H1 (cell line): ENCODE measurements at regions not wholly inside any gene's neighbourhood (a gene's known extent, or its start where the extent isn't known, plus 50 kb on each side); places are given as distances from the start of the nearest gene placed in this dataset.

Experiments used
- CTCF ChIA-PET: fragments of 300-600 bp; sonication (Branson Sonifier 250); formaldehyde crosslinking; loops from one replicate; lab custom pipeline; 2021; ENCODE audit not compliant: partially characterized antibody; lab: Charles Lee
- POLR2A ChIA-PET: fragments of 300-600 bp; sonication (Branson Sonifier 250); formaldehyde crosslinking; loops from one replicate; lab custom pipeline; 2021; ENCODE audit warnings: inconsistent platforms; ENCODE audit not compliant: partially characterized antibody; lab: Charles Lee
- DNase-seq, 2 experiments: peaks; one replicate each; pipeline versions ENCODE4 v3.0.0 to v3.0.0-alpha.2; 2010 to 2022; ENCODE audit warnings: low spot score in 2 of 2, low read depth in 1 of 2, mixed read lengths in 1 of 2
- FAIRE-seq: peaks from 2 replicates; lab custom pipeline; 2011; peaks lifted over from hg19 to GRCh38; lab: Jason Lieb, UNC
- H2AFZ ChIP-seq: 2 replicates; pipeline ENCODE4 v1.8.1; 2012; ENCODE audit warnings: low read length, inconsistent platforms
- H2AK5ac ChIP-seq: 2 replicates; pipeline ENCODE4 v1.6.1; 2013; ENCODE audit warnings: low read depth, low read length
- H2BK120ac ChIP-seq: replicated peaks from 2 replicates; pipeline ENCODE3; 2013; ENCODE audit warnings: low read depth, low read length, inconsistent platforms
- H2BK12ac ChIP-seq: 2 replicates; pipeline ENCODE4 v1.6.1; 2013; ENCODE audit warnings: low read depth, low read length
- H2BK15ac ChIP-seq: 2 replicates; pipeline ENCODE4 v1.6.1; 2013; ENCODE audit warnings: low read length
- H2BK20ac ChIP-seq: 2 replicates; pipeline ENCODE4 v1.6.1; 2013; ENCODE audit warnings: low read length
- H2BK5ac ChIP-seq: 2 replicates; pipeline ENCODE4 v1.6.1; 2013; ENCODE audit warnings: low read depth, low read length
- H3K14ac ChIP-seq: 2 replicates; pipeline ENCODE4 v1.6.1; 2013; ENCODE audit warnings: inconsistent platforms; ENCODE audit not compliant: insufficient read length
- H3K18ac ChIP-seq: 2 replicates; pipeline ENCODE4 v1.6.1; 2013; ENCODE audit warnings: low read length; ENCODE audit errors: extremely low read depth
- H3K23ac ChIP-seq: 2 replicates; pipeline ENCODE4 v1.6.1; 2013; ENCODE audit warnings: inconsistent platforms; ENCODE audit not compliant: insufficient read length
- H3K23me2 ChIP-seq: 2 replicates; pipeline ENCODE4 v1.6.1; 2013; ENCODE audit warnings: low read depth, low read length
- H3K27ac ChIP-seq: 2 replicates; pipeline ENCODE4 v1.6.1; 2011; ENCODE audit warnings: low read depth, low read length, inconsistent platforms
- H3K27me3 ChIP-seq, 4 experiments: replicated peaks in 1 of 4; 1 replicate in 1 of 4; 2 replicates in 3 of 4; pipeline versions ENCODE4 v1.6.1 to v1.8.1; 2011 to 2013; ENCODE audit warnings: low read length in 3 of 4, mild to moderate bottlenecking in 3 of 4, inconsistent platforms in 2 of 4, mixed read lengths in 2 of 4, moderate library complexity in 1 of 4; ENCODE audit not compliant: control insufficient read depth in 3 of 4, insufficient read depth in 3 of 4; ENCODE audit errors: extremely low read depth in 1 of 4
- H3K36me3 ChIP-seq, 4 experiments: 2 replicates each; pipeline versions ENCODE4 v1.6.1 to v1.8.1; 2011 to 2013; ENCODE audit warnings: mild to moderate bottlenecking in 4 of 4, low read length in 3 of 4, moderate library complexity in 2 of 4, control low read depth in 1 of 4, inconsistent platforms in 1 of 4; ENCODE audit not compliant: insufficient read depth in 4 of 4, control insufficient read depth in 2 of 4
- H3K4ac ChIP-seq: replicated peaks from 2 replicates; pipeline ENCODE3; 2013; ENCODE audit warnings: low read length, low read depth, mixed read lengths, inconsistent platforms; ENCODE audit not compliant: insufficient read length
- H3K4me1 ChIP-seq, 4 experiments: replicated peaks in 1 of 4; 1 replicate in 1 of 4; 2 replicates in 3 of 4; pipeline versions ENCODE4 v1.6.1 to v1.8.1; 2011 to 2013; ENCODE audit warnings: low read length in 3 of 4, inconsistent platforms in 2 of 4, mixed read lengths in 1 of 4; ENCODE audit not compliant: insufficient read depth in 4 of 4, control insufficient read depth in 3 of 4
- H3K4me2 ChIP-seq, 2 experiments: 2 replicates each; pipeline versions ENCODE4 v1.6.1 to v1.8.1; 2011 to 2013; ENCODE audit warnings: low read depth in 2 of 2, low read length in 2 of 2, control low read depth in 1 of 2, inconsistent platforms in 1 of 2, mild to moderate bottlenecking in 1 of 2; ENCODE audit not compliant: insufficient read depth in 1 of 2
- H3K4me3 ChIP-seq, 4 experiments: fragments of 200-600, 300-600 bp in 1 of 4; sonication (generic), shearing (Covaris generic), sonication (Bioruptor Twin) in 1 of 4; 2 replicates each; pipeline versions ENCODE4 v1.5.1 to v1.8.1; 2011 to 2016; ENCODE audit warnings: low read length in 4 of 4, low read depth in 3 of 4, control low read depth in 2 of 4, inconsistent platforms in 2 of 4, mild to moderate bottlenecking in 2 of 4, mixed read lengths in 1 of 4, moderate library complexity in 1 of 4; ENCODE audit not compliant: insufficient read depth in 2 of 4; ENCODE audit errors: extremely low read depth in 1 of 4
- H3K56ac ChIP-seq: replicated peaks from 2 replicates; pipeline ENCODE3; 2013; ENCODE audit warnings: low read depth, mild to moderate bottlenecking, mixed read lengths, low read length, inconsistent platforms; ENCODE audit not compliant: insufficient read length
- H3K79me1 ChIP-seq: 2 replicates; pipeline ENCODE4 v1.6.1; 2013; ENCODE audit warnings: low read depth, low read length, control low read depth
- H3K79me2 ChIP-seq, 2 experiments: 2 replicates each; pipeline versions ENCODE4 v1.6.1 to v1.8.1; 2012 to 2013; ENCODE audit warnings: low read length in 2 of 2, mild to moderate bottlenecking in 2 of 2, inconsistent platforms in 1 of 2; ENCODE audit not compliant: insufficient read depth in 2 of 2, control insufficient read depth in 1 of 2
- H3K9ac ChIP-seq, 4 experiments: replicated peaks in 1 of 4; 1 replicate in 1 of 4; 2 replicates in 3 of 4; pipeline versions ENCODE4 v1.6.1 to v1.8.1; 2011 to 2013; ENCODE audit warnings: low read depth in 3 of 4, low read length in 3 of 4, control low read depth in 2 of 4, mild to moderate bottlenecking in 2 of 4, moderate library complexity in 2 of 4, inconsistent platforms in 1 of 4; ENCODE audit errors: extremely low read depth in 1 of 4
- H3K9me3 ChIP-seq, 2 experiments: 2 replicates each; pipeline versions ENCODE4 v1.6.1 to v1.8.1; 2012 to 2013; ENCODE audit warnings: mild to moderate bottlenecking in 2 of 2, moderate library complexity in 2 of 2, control low read depth in 1 of 2, inconsistent platforms in 1 of 2, low read depth in 1 of 2, low read length in 1 of 2, mixed read lengths in 1 of 2; ENCODE audit not compliant: insufficient read depth in 2 of 2
- H4K20me1 ChIP-seq, 2 experiments: replicated peaks in 1 of 2; 2 replicates each; pipeline versions ENCODE3 to v1.8.1; 2011 to 2013; ENCODE audit warnings: inconsistent platforms in 2 of 2, low read length in 2 of 2, mild to moderate bottlenecking in 1 of 2; ENCODE audit not compliant: insufficient read depth in 2 of 2, control insufficient read depth in 1 of 2
- H4K5ac ChIP-seq: 2 replicates; pipeline ENCODE4 v1.6.1; 2013; ENCODE audit warnings: low read length, low read depth, mixed read lengths, inconsistent platforms; ENCODE audit not compliant: insufficient read length
- H4K8ac ChIP-seq: 2 replicates; pipeline ENCODE4 v1.8.0; 2013; ENCODE audit warnings: mild to moderate bottlenecking, moderate library complexity, low read length, inconsistent platforms; ENCODE audit not compliant: insufficient read depth; ENCODE audit errors: extremely low read depth
- H4K91ac ChIP-seq: replicated peaks from 2 replicates; pipeline ENCODE3; 2013; ENCODE audit warnings: low read length, mixed read lengths, inconsistent platforms; ENCODE audit not compliant: insufficient read length
- JUN ChIP-seq: IDR thresholded peaks from 2 replicates; pipeline ENCODE4 v1.6.1; 2011; ENCODE audit warnings: low read depth, mild to moderate bottlenecking, improper control_type of control experiment, low read length
- JUND ChIP-seq: IDR thresholded peaks from 2 replicates; pipeline ENCODE4 v1.6.1; 2011; ENCODE audit warnings: mild to moderate bottlenecking, improper control_type of control experiment, low read length
- RAD21 ChIP-seq, 2 experiments: IDR thresholded peaks in 1 of 2; conservative IDR thresholded peaks in 1 of 2; 2 replicates each; pipeline ENCODE4 v1.6.1; 2011; ENCODE audit warnings: low read depth in 2 of 2, low read length in 2 of 2, improper control_type of control experiment in 1 of 2, inconsistent platforms in 1 of 2, mild to moderate bottlenecking in 1 of 2, moderate library complexity in 1 of 2
- SP2 ChIP-seq: IDR thresholded peaks from 2 replicates; pipeline ENCODE4 v1.6.1; 2012; ENCODE audit warnings: mild to moderate bottlenecking, low read length, inconsistent platforms
- TAF7 ChIP-seq: optimal IDR thresholded peaks from 2 replicates; pipeline ENCODE3; 2011; ENCODE audit warnings: low read depth, mild to moderate bottlenecking, inconsistent platforms, low read length, moderate library complexity, borderline replicate concordance
- WGBS, 2 experiments: shearing (Covaris generic) in 1 of 2; methylation state at CpG; one replicate each; pipeline versions ENCODE4 v1.1.6 to v1.1.7; 2013 to 2015; ENCODE audit warnings: low lambda C conversion rate in 2 of 2, mixed read lengths in 2 of 2, inconsistent platforms in 1 of 2, low coverage in 1 of 2, missing lambda C conversion rate in 1 of 2; ENCODE audit not compliant: insufficient replicate concordance in 2 of 2, insufficient coverage in 1 of 2, insufficient read length in 1 of 2; ENCODE audit errors: extremely low coverage in 1 of 2, missing lambda C conversion rate in 1 of 2; 5-methylcytosine and 5-hydroxymethylcytosine counted together
- TF ChIP-seq, protein P1 (sequence below): IDR thresholded peaks from 2 replicates; pipeline ENCODE4 v1.6.1; 2012; ENCODE audit warnings: inconsistent platforms
- TF ChIP-seq, protein P2 (sequence below): IDR thresholded peaks from 2 replicates; pipeline ENCODE4 v1.6.1; 2012; ENCODE audit warnings: low read length, inconsistent platforms

DNA sequence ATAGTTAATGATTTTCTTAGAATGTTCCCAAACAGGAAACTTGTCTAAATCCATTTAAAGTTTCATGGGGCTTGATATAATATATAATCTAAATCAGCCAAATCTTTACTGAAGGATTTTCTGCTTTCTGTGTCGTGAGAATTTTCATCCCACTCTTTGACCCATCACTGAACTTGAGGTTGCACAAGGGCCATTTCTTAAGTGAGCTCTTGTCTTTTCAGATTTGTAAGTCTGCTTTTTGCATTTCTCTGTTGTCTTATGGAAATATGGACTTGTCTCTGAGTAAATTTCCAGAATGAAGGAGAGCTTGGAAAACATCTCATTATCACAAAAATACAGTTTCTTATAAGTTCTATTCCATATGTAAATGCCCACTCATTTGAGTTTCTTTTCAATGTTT lies 149.2 kb upstream of the ARRDC3 start:
- FAIRE-seq: no peak
- H2BK120ac ChIP-seq: no peak overlapping the region
- DNase-seq: no peak
- no peak overlapping the region for H2BK5ac ChIP-seq
- no peaks in the 10 kb centered on the region for H4K20me1 ChIP-seq
- no peak overlapping the region for H2BK15ac ChIP-seq
- no peak overlapping the region for H3K23ac ChIP-seq
- H3K4me3 ChIP-seq: no peak overlapping the region
- no peaks in the 10 kb centered on the region for H3K4me1 ChIP-seq
- H2AK5ac ChIP-seq: no peak overlapping the region
- WGBS, 2 experiments: 95% methylated on average over 1 of the region's 1 CpG; no CpG with 5 or more reads in 1 of the 2 experiments
- no peak overlapping the region for H3K14ac ChIP-seq
- H4K8ac ChIP-seq: no peak overlapping the region
- no peaks in the 10 kb centered on the region for H3K27me3 ChIP-seq
- no peak overlapping the region for H3K9ac ChIP-seq
- no peaks in the 10 kb centered on the region for H3K79me2 ChIP-seq
- H3K56ac ChIP-seq: no peak overlapping the region
- H2BK20ac ChIP-seq: no peak overlapping the region
- H3K4ac ChIP-seq: no peak overlapping the region
- no peaks in the 10 kb centered on the region for H3K23me2 ChIP-seq
- no peak overlapping the region for H3K18ac ChIP-seq
- ChIA-PET POLR2A (no interaction called here), CTCF (interaction anchor here (1.4 kb wide), 1 partner anchor 33 kb away, joined by 3 read pairs; no protein-coding TSS in a partner anchor)
- H3K4me2 ChIP-seq: no peak overlapping the region
- no peaks in the 10 kb centered on the region for H3K79me1 ChIP-seq
- H3K9me3 ChIP-seq: no peaks in the 10 kb centered on the region
- no peak overlapping the region for H2BK12ac ChIP-seq
- no peak overlapping the region for H4K91ac ChIP-seq
- H3K36me3 ChIP-seq: no peaks in the 10 kb centered on the region
- H2AFZ ChIP-seq: no peak overlapping the region
- no peak overlapping the region for H3K27ac ChIP-seq
- H4K5ac ChIP-seq: no peak overlapping the region
- TF ChIP-seq RAD21 (IDR thresholded peaks at IDR 0.05 in 1 of 2, conservative IDR thresholded peaks at IDR 0.05 in 1 of 2; ENCODE audit: low read depth in 2 of 2, low read length in 2 of 2) (no peak), JUN (no peak), JUND (no peak), SP2 (no peak), TAF7 (no peak)
- TF ChIP-seq, protein P1, sequence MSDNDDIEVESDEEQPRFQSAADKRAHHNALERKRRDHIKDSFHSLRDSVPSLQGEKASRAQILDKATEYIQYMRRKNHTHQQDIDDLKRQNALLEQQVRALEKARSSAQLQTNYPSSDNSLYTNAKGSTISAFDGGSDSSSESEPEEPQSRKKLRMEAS: no peak
- TF ChIP-seq, protein P2, sequence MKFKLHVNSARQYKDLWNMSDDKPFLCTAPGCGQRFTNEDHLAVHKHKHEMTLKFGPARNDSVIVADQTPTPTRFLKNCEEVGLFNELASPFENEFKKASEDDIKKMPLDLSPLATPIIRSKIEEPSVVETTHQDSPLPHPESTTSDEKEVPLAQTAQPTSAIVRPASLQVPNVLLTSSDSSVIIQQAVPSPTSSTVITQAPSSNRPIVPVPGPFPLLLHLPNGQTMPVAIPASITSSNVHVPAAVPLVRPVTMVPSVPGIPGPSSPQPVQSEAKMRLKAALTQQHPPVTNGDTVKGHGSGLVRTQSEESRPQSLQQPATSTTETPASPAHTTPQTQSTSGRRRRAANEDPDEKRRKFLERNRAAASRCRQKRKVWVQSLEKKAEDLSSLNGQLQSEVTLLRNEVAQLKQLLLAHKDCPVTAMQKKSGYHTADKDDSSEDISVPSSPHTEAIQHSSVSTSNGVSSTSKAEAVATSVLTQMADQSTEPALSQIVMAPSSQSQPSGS: no peak
